H1 (cell line): ENCODE measurements at regions not wholly inside any gene's neighbourhood (a gene's known extent, or its start where the extent isn't known, plus 50 kb on each side); places are given as distances from the start of the nearest gene placed in this dataset.

ENCODE experiments used
- GTF2F1 ChIP-seq: IDR thresholded peaks from 2 replicates; pipeline ENCODE4 v1.6.1; 2012; ENCODE audit warnings: low read depth, low read length, improper control_type of control experiment, borderline replicate concordance
- RNF2 ChIP-seq: fragments of 200-900, 300-1000 bp; sonication (generic); IDR thresholded peaks from 2 replicates; pipeline ENCODE4 v1.7.1; 2016; ENCODE audit warnings: borderline replicate concordance, low read depth, mild to moderate bottlenecking, antibody characterized with exemption, low read length; ENCODE audit not compliant: poor library complexity, severe bottlenecking; ENCODE audit errors: missing control alignments

DNA sequence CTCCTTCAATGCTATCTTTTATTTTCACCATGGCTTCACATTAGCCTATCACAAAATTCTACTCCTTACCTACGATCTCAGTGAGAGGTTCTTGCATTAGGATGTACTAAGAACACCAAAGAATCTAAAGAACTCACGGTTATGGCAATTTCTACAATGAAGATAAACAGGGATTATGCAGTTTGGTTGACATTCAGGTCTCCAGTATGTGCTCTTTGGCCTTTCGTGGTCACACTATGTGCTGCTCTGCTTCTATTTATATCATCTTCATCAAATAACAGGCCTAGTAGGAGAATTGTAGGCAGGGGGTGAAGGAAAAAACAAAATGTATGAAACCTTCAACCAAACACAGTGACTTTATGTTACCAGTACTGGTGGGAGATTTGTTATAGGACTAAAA is 194.0 kb upstream of the SAMSN1 start (continued):
- TF ChIP-seq GTF2F1 (no peak), RNF2 (no peak)
